ENCODE measurements at regions not wholly inside any gene's neighbourhood (a gene's known extent, or its start where the extent isn't known, plus 50 kb on each side); places are given as distances from the start of the nearest gene placed in this dataset. TPM values are rescaled to one million over a fixed set of nuclear protein-coding genes. Genes with fewer than 3 reads are reported as not detected.

GRCh38 chr19:32289566-32290210 is 55.7 kb upstream of the ZNF507 start:
- TF ChIP-seq, protein P1, sequence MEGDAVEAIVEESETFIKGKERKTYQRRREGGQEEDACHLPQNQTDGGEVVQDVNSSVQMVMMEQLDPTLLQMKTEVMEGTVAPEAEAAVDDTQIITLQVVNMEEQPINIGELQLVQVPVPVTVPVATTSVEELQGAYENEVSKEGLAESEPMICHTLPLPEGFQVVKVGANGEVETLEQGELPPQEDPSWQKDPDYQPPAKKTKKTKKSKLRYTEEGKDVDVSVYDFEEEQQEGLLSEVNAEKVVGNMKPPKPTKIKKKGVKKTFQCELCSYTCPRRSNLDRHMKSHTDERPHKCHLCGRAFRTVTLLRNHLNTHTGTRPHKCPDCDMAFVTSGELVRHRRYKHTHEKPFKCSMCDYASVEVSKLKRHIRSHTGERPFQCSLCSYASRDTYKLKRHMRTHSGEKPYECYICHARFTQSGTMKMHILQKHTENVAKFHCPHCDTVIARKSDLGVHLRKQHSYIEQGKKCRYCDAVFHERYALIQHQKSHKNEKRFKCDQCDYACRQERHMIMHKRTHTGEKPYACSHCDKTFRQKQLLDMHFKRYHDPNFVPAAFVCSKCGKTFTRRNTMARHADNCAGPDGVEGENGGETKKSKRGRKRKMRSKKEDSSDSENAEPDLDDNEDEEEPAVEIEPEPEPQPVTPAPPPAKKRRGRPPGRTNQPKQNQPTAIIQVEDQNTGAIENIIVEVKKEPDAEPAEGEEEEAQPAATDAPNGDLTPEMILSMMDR (IDR thresholded peaks at IDR 0.05; ENCODE audit: insufficient read depth, low read depth, low read length), result no peak
- H3K4me3 ChIP-seq (ENCODE audit: low read depth, low read length), result no peak overlapping the region
- DNase-seq (ENCODE audit: low read depth), result no peak

DNA sequence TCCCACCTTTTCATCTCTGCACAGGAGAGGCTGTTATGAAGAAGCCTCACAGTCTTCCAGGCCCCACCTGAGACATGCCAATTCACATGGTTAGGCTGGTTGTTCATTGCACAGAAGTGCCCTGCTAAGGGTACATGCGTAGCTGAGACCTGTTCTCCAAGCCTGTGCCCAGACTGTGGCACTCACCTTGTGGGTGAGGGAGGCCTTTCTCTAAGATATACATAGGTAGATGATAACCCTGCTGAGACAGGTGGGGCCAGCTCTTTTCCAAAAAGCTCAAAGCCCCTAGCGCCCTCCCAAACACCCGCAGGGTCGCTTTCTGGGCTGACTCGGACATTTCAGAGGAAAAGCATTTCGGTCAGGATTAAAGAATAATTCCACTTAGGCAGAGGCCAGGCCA is 53.5 kb upstream of the ZNF507 start:
- H3K4me3 ChIP-seq (ENCODE audit: low read depth, low read length), result no peak overlapping the region
- TF ChIP-seq, protein P1 (IDR thresholded peaks at IDR 0.05; ENCODE audit: insufficient read depth, low read depth, low read length), result no peak
- no peak for DNase-seq (ENCODE audit: low read depth)

GRCh38 chr19:32294871-32295438 is 50.5 kb upstream of the ZNF507 start:
- TF ChIP-seq, protein P1 (IDR thresholded peaks at IDR 0.05; ENCODE audit: insufficient read depth, low read depth, low read length), result no peak
- no peak overlapping the region for H3K4me3 ChIP-seq (ENCODE audit: low read depth, low read length)
- no peak for DNase-seq (ENCODE audit: low read depth)

Small RNA genes lying in the stretch of these regions (small RNA-seq; reads per million reads assigned to genes)
- gene AC011456.1, result not detected
- gene RNA5SP471, result not detected
- gene RNA5SP472, result not detected
- gene RNU6-967P, result not detected
